Neutrophil (primary cell): ENCODE measurements at regions not wholly inside any gene's neighbourhood (a gene's known extent, or its start where the extent isn't known, plus 50 kb on each side); places are given as distances from the start of the nearest gene placed in this dataset.

Experiments
- H3K27ac ChIP-seq: fragments of 200-600 bp; sonication (generic); 2 replicates; pipeline ENCODE4 v1.5.1; 2016; ENCODE audit warnings: mild to moderate bottlenecking, moderate library complexity
- H3K27me3 ChIP-seq: fragments of 200-600 bp; sonication (generic); 2 replicates; pipeline ENCODE4 v1.6.0; 2016; ENCODE audit warnings: mild to moderate bottlenecking
- H3K36me3 ChIP-seq: fragments of 200-600 bp; sonication (generic); 2 replicates; pipeline ENCODE4 v1.5.1; 2017
- H3K4me1 ChIP-seq, 2 experiments: fragments of 200-600 bp in 1 of 2; sonication (generic) in 1 of 2; 1 replicate in 1 of 2; 2 replicates in 1 of 2; pipeline versions ENCODE4 v1.5.1 to v1.6.1; 2013 to 2016; ENCODE audit warnings: low read depth in 1 of 2, low read length in 1 of 2, mild to moderate bottlenecking in 1 of 2, moderate library complexity in 1 of 2; ENCODE audit not compliant: control insufficient read depth in 1 of 2, insufficient read depth in 1 of 2
- H3K4me3 ChIP-seq, 2 experiments: fragments of 200-600 bp in 1 of 2; sonication (generic) in 1 of 2; 1 replicate in 1 of 2; 2 replicates in 1 of 2; pipeline ENCODE4 v1.5.1; 2013 to 2016; ENCODE audit warnings: low read depth in 1 of 2, low read length in 1 of 2, mild to moderate bottlenecking in 1 of 2, moderate library complexity in 1 of 2
- H3K9me3 ChIP-seq: fragments of 200-600 bp; sonication (generic); 2 replicates; pipeline ENCODE4 v1.5.1; 2016
- TF ChIP-seq, protein P1 (sequence below): fragments of 200-600 bp; sonication (generic); IDR thresholded peaks from 2 replicates; pipeline ENCODE4 v1.5.1; 2016; ENCODE audit warnings: antibody characterized with exemption

GRCh38 chr13:76795701-76796695 is 90.2 kb downstream of the KCTD12 start:
- Histone ChIP-seq H3K27me3 (no peaks in the 10 kb centered on the region), H3K4me3 (no peak overlapping the region), H3K4me1 (peaks cover 13% of the 10 kb centered on the region in 2 experiments), H3K27ac (no peak overlapping the region), H3K9me3 (no peaks in the 10 kb centered on the region), H3K36me3 (no peaks in the 10 kb centered on the region)
- TF ChIP-seq, protein P1, sequence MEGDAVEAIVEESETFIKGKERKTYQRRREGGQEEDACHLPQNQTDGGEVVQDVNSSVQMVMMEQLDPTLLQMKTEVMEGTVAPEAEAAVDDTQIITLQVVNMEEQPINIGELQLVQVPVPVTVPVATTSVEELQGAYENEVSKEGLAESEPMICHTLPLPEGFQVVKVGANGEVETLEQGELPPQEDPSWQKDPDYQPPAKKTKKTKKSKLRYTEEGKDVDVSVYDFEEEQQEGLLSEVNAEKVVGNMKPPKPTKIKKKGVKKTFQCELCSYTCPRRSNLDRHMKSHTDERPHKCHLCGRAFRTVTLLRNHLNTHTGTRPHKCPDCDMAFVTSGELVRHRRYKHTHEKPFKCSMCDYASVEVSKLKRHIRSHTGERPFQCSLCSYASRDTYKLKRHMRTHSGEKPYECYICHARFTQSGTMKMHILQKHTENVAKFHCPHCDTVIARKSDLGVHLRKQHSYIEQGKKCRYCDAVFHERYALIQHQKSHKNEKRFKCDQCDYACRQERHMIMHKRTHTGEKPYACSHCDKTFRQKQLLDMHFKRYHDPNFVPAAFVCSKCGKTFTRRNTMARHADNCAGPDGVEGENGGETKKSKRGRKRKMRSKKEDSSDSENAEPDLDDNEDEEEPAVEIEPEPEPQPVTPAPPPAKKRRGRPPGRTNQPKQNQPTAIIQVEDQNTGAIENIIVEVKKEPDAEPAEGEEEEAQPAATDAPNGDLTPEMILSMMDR: no peak

- Histone ChIP-seq H3K9me3 (no peaks in the 10 kb centered on the region), H3K27ac (no peak overlapping the region), H3K4me1 (peaks cover 4 to 7% of the 10 kb centered on the region in 2 experiments), H3K27me3 (no peaks in the 10 kb centered on the region), H3K36me3 (no peaks in the 10 kb centered on the region), H3K4me3 (no peak overlapping the region)
- TF ChIP-seq, protein P1: no peak
Measured at GRCh38 chr13:76792731-76793347, 93.4 kb downstream of the KCTD12 start.

DNA sequence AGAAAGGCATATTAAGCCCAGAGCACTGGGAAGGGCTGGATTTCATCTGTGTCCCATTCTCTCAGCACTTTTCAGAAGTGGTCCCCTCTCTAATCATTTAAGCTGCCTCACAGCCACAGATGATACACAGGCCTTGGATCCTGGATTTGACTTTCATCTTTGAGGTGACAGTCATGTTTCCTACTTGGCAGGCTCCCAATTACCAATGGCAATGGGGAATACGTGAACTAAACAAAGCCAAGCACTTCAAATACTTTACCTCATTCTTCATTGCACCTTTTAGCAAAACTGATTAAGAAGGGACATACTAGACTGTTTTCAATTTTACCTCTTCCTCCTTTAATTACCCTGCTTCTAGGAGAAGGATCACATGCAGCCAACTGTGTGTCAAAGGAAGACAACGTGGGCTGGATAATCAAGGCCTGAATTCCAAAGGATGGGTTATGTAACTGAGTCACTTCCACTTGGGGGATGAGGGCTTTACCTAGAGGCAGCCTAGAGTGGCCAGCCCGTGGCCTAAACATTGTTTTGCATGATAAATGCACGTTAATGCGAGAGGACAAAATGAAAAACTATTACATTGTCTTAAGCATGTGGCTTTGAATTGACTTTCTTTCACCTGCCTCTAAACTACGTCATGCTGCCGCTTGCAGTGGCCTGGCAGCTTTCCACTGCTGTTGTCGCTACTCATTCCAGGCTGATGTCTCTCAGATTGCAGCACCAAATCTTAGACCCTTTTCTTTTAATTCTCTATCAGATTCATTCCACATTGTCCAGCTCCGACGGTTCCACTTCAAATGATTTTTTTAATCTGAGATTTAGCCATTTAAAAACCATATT is 95.0 kb downstream of the KCTD12 start:
- TF ChIP-seq, protein P1: no peak
- Histone ChIP-seq H3K4me1 (no peaks in the 10 kb centered on the region), H3K4me3 (no peak overlapping the region), H3K27me3 (no peaks in the 10 kb centered on the region), H3K36me3 (no peaks in the 10 kb centered on the region), H3K27ac (no peak overlapping the region), H3K9me3 (no peaks in the 10 kb centered on the region)

DNA sequence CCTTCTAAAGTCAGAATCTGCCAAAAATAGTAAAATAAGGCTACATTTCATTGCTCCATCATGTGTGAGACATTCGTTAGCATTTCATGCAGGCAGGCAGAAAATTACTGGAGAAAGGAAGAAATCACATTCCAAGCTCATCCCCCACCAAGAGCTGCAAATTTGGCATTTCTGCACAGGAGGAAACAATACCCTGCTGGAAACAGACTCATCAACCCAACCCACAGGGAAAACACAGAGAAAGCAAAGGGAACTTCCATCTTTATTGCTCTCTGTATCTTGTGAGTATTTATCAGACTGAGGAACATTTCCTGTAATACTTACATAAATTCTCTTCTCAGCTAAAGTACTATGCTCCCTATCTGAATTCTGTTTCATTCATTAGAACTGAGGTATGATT is 95.7 kb downstream of the KCTD12 start:
- no peak overlapping the region for H3K27ac ChIP-seq
- no peaks in the 10 kb centered on the region for H3K9me3 ChIP-seq
- H3K4me1 ChIP-seq: no peaks in the 10 kb centered on the region
- no peak overlapping the region for H3K4me3 ChIP-seq
- no peaks in the 10 kb centered on the region for H3K36me3 ChIP-seq
- H3K27me3 ChIP-seq: no peaks in the 10 kb centered on the region
- TF ChIP-seq, protein P1: no peak

GRCh38 chr13:76783798-76784197 is 102.4 kb downstream of the KCTD12 start:
- Histone ChIP-seq H3K27ac (no peak overlapping the region), H3K27me3 (no peaks in the 10 kb centered on the region), H3K4me1 (no peaks in the 10 kb centered on the region), H3K36me3 (no peaks in the 10 kb centered on the region), H3K9me3 (no peaks in the 10 kb centered on the region), H3K4me3 (no peak overlapping the region)
- TF ChIP-seq, protein P1: no peak
